ENCODE measurements at regions not wholly inside any gene's neighbourhood (a gene's known extent, or its start where the extent isn't known, plus 50 kb on each side); places are given as distances from the start of the nearest gene placed in this dataset.

DNA sequence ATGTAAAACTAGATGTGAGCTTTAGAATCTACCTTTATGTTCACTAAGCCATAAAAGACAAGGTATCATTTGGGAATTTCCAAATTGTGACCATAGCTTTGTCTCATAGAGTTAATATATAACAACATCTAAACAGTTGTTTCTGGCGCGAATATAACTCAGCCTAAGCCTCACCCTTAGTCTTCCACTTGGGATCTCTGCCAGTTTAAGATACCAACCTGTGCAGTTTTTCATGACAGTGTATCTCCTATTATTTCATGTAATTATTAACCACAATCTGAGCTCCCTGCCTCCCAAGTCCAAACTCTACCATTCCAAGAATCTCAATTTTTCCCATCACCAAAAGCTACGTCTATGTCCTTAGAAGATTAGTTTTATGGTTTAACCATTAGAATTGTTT is 572.5 kb upstream of the ISX start:
- DNase-seq (ENCODE audit: low read depth) = no peak
- no peak overlapping the region for H3K4me3 ChIP-seq (ENCODE audit: low read depth, low read length)
- TF ChIP-seq, protein P1, sequence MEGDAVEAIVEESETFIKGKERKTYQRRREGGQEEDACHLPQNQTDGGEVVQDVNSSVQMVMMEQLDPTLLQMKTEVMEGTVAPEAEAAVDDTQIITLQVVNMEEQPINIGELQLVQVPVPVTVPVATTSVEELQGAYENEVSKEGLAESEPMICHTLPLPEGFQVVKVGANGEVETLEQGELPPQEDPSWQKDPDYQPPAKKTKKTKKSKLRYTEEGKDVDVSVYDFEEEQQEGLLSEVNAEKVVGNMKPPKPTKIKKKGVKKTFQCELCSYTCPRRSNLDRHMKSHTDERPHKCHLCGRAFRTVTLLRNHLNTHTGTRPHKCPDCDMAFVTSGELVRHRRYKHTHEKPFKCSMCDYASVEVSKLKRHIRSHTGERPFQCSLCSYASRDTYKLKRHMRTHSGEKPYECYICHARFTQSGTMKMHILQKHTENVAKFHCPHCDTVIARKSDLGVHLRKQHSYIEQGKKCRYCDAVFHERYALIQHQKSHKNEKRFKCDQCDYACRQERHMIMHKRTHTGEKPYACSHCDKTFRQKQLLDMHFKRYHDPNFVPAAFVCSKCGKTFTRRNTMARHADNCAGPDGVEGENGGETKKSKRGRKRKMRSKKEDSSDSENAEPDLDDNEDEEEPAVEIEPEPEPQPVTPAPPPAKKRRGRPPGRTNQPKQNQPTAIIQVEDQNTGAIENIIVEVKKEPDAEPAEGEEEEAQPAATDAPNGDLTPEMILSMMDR (IDR thresholded peaks at IDR 0.05; ENCODE audit: control insufficient read depth, extremely low read depth, insufficient read depth) = no peak

- no peak for DNase-seq (ENCODE audit: low read depth)
- TF ChIP-seq, protein P1 (IDR thresholded peaks at IDR 0.05; ENCODE audit: control insufficient read depth, extremely low read depth, insufficient read depth) = no peak
Observed at GRCh38 chr22:34501366-34501965, 564.5 kb upstream of the ISX start.

DNA sequence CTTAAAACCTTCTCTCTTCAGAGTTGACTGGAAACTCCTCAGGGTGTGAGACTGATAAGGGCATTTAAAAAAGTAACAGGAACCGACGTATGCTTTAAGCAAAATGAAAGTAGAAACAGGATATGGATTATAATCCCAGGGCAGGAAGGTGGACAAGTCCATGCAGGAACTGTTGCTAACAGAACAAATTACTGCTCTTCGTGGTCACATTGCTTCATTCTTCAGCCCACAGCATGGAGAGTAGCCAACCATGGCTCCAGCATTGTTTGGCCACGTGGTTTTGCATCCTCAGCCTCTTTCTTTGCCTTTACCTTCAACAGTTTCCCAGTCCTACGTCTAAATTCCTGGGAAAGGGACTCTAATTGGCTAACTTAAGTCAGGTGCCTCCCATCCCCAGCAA is 563.1 kb upstream of the ISX start:
- H3K4me3 ChIP-seq (ENCODE audit: low read depth, low read length) = no peak overlapping the region
- no peak for DNase-seq (ENCODE audit: low read depth)
- TF ChIP-seq, protein P1 (IDR thresholded peaks at IDR 0.05; ENCODE audit: control insufficient read depth, extremely low read depth, insufficient read depth) = no peak

More at GRCh38 chr22:34501366-34501965, 564.5 kb upstream of the ISX start:
- no peak overlapping the region for H3K4me3 ChIP-seq (ENCODE audit: low read depth, low read length)

GRCh38 chr22:34508797-34509196 is 557.2 kb upstream of the ISX start:
- H3K4me3 ChIP-seq (ENCODE audit: low read depth, low read length) = no peak overlapping the region
- no peak for DNase-seq (ENCODE audit: low read depth)
- TF ChIP-seq, protein P1 (IDR thresholded peaks at IDR 0.05; ENCODE audit: control insufficient read depth, extremely low read depth, insufficient read depth) = no peak

- H3K4me3 ChIP-seq (ENCODE audit: low read depth, low read length) = no peak overlapping the region
- TF ChIP-seq, protein P1 (IDR thresholded peaks at IDR 0.05; ENCODE audit: control insufficient read depth, extremely low read depth, insufficient read depth) = no peak
- no peak for DNase-seq (ENCODE audit: low read depth)
Observed at GRCh38 chr22:34526681-34527080, 539.3 kb upstream of the ISX start.

GRCh38 chr22:34534101-34534500 is 531.9 kb upstream of the ISX start:
- DNase-seq (ENCODE audit: low read depth) = no peak
- TF ChIP-seq, protein P1 (IDR thresholded peaks at IDR 0.05; ENCODE audit: control insufficient read depth, extremely low read depth, insufficient read depth) = no peak
- no peak overlapping the region for H3K4me3 ChIP-seq (ENCODE audit: low read depth, low read length)

- H3K4me3 ChIP-seq (ENCODE audit: low read depth, low read length) = no peak overlapping the region
- DNase-seq (ENCODE audit: low read depth) = no peak
- TF ChIP-seq, protein P1 (IDR thresholded peaks at IDR 0.05; ENCODE audit: control insufficient read depth, extremely low read depth, insufficient read depth) = no peak
Observed at GRCh38 chr22:34567367-34567766, 498.6 kb upstream of the ISX start.

Measured in LNCaP clone FGC (cell line).